ENCODE measurements at regions not wholly inside any gene's neighbourhood (a gene's known extent, or its start where the extent isn't known, plus 50 kb on each side); places are given as distances from the start of the nearest gene placed in this dataset.

DNA sequence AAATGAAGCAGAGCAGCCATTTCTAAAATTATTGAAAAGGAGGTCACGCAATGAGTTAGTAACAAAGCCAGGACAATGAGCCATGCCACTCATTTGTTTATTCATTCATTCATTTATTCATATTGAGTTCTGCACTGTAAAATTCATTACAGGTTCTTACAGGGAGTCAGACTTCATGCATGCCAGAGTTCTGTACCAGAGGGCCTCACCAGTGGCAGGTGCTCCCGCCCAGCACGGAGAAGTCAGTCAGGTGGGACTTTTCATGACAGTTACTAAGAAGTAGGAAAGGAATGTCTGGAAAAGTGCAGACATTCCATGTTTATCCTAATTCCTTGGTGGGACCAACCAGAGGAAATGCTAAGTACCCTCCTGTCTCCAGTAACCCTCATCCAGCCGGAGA lies 217.5 kb upstream of the BLID start:
- ChIA-PET POLR2A (no interaction called here), CTCF (ENCODE audit: low intra/inter-chr PET ratio) (no interaction called here)
- FAIRE-seq (no peak), ATAC-seq (no peak), DNase-seq (ENCODE audit: extremely low read depth in 1 of 4, low spot score in 3 of 4) (no peak)
- Histone ChIP-seq H3K27me3 (ENCODE audit: control insufficient read depth in 2 of 2, insufficient read depth in 2 of 2, low read length in 2 of 2) (no peaks in the 10 kb centered on the region), H3K27ac (ENCODE audit: extremely low read depth, low read depth, low read length) (no peak overlapping the region), H3K79me2 (ENCODE audit: control insufficient read depth, insufficient read depth, low read length) (no peaks in the 10 kb centered on the region), H3K9ac (ENCODE audit: insufficient read depth in 1 of 2, low read depth in 2 of 2, low read length in 2 of 2) (no peak overlapping the region), H3K4me3 (no peak overlapping the region), H3K4me2 (ENCODE audit: insufficient read depth, low read length) (no peak overlapping the region), H3K36me3 (ENCODE audit: control insufficient read depth, insufficient read depth, low read length) (no peaks in the 10 kb centered on the region), H2AFZ (ENCODE audit: low read depth, low read length) (no peak overlapping the region), H3K9me3 (replicated peaks; ENCODE audit: control insufficient read depth, insufficient read depth, low read depth, low read length) (no peaks in the 10 kb centered on the region), H4K20me1 (replicated peaks; ENCODE audit: control insufficient read depth, insufficient read depth, low read length) (no peaks in the 10 kb centered on the region), H3K4me1 (replicated peaks in 1 of 2; ENCODE audit: control insufficient read depth in 2 of 2, insufficient read depth in 2 of 2, low read length in 2 of 2) (no peaks in the 10 kb centered on the region), H3K9me1 (ENCODE audit: control insufficient read depth, insufficient read depth, low read length) (no peaks in the 10 kb centered on the region)
- TF ChIP-seq, protein P1, sequence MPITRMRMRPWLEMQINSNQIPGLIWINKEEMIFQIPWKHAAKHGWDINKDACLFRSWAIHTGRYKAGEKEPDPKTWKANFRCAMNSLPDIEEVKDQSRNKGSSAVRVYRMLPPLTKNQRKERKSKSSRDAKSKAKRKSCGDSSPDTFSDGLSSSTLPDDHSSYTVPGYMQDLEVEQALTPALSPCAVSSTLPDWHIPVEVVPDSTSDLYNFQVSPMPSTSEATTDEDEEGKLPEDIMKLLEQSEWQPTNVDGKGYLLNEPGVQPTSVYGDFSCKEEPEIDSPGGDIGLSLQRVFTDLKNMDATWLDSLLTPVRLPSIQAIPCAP (CRISPR knock-in tag; IDR thresholded peaks at IDR 0.05; ENCODE audit: borderline replicate concordance) = no peak
- TF ChIP-seq ZNF76 (CRISPR knock-in tag; IDR thresholded peaks at IDR 0.05; ENCODE audit: borderline replicate concordance) (no peak), CREM (IDR thresholded peaks at IDR 0.05; ENCODE audit: low read depth) (no peak), EHMT2 (IDR thresholded peaks at IDR 0.05) (no peak), KDM4B (IDR thresholded peaks at IDR 0.05; ENCODE audit: borderline replicate concordance in 2 of 2, low read depth in 1 of 2) (no peak)
- intact Hi-C loops (cut with micrococcal nuclease) (no loop called here), in situ Hi-C loops (cut with MboI) (no loop called here)
- 1% methylated on average over 4 of the region's 4 CpGs for WGBS (ENCODE audit: insufficient coverage, low coverage, missing lambda C conversion rate)
- no TSS peak for BruUV-seq (replicated peaks)

DNA sequence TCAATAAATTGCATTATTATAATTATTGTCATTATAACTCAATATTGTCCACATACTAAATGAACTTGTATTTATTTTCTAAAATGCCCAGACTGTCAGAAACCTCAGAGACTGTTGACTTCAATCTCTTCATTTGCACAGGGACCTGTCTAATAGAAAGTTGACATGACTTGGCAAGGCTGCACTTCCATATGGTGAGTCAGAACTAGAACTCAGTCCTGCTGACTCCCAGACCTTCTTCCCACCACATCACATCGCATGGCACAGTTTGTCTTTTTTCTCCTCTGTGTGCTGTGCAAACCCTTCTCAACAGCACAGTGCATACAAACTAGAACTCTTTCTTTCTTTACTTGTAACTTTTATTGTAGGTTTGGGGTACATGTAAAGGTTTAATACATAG lies 215.1 kb upstream of the BLID start:
- DNase-seq (ENCODE audit: extremely low read depth in 1 of 4, low spot score in 3 of 4) (no peak), ATAC-seq (no peak), FAIRE-seq (no peak)
- intact Hi-C loops (cut with micrococcal nuclease) (no loop called here), in situ Hi-C loops (cut with MboI) (no loop called here)
- H2AFZ ChIP-seq (ENCODE audit: low read depth, low read length) = no peak overlapping the region
- no peaks in the 10 kb centered on the region for H4K20me1 ChIP-seq (replicated peaks; ENCODE audit: control insufficient read depth, insufficient read depth, low read length)
- H3K9ac ChIP-seq (ENCODE audit: insufficient read depth in 1 of 2, low read depth in 2 of 2, low read length in 2 of 2) = no peak overlapping the region
- no peaks in the 10 kb centered on the region for H3K27me3 ChIP-seq (ENCODE audit: control insufficient read depth in 2 of 2, insufficient read depth in 2 of 2, low read length in 2 of 2)
- BruUV-seq (replicated peaks) = no TSS peak
- no peaks in the 10 kb centered on the region for H3K79me2 ChIP-seq (ENCODE audit: control insufficient read depth, insufficient read depth, low read length)
- H3K4me1 ChIP-seq (replicated peaks in 1 of 2; ENCODE audit: control insufficient read depth in 2 of 2, insufficient read depth in 2 of 2, low read length in 2 of 2) = no peaks in the 10 kb centered on the region
- ChIA-PET POLR2A (no interaction called here), CTCF (ENCODE audit: low intra/inter-chr PET ratio) (no interaction called here)
- H3K9me3 ChIP-seq (replicated peaks; ENCODE audit: control insufficient read depth, insufficient read depth, low read depth, low read length) = no peaks in the 10 kb centered on the region
- no peak overlapping the region for H3K4me3 ChIP-seq
- H3K27ac ChIP-seq (ENCODE audit: extremely low read depth, low read depth, low read length) = no peak overlapping the region
- H3K36me3 ChIP-seq (ENCODE audit: control insufficient read depth, insufficient read depth, low read length) = no peaks in the 10 kb centered on the region
- H3K9me1 ChIP-seq (ENCODE audit: control insufficient read depth, insufficient read depth, low read length) = no peaks in the 10 kb centered on the region
- no peak overlapping the region for H3K4me2 ChIP-seq (ENCODE audit: insufficient read depth, low read length)
- 9% methylated on average over 1 of the region's 1 CpG for WGBS (ENCODE audit: insufficient coverage, low coverage, missing lambda C conversion rate)
- TF ChIP-seq HCFC1 (IDR thresholded peaks at IDR 0.05; ENCODE audit: low read depth, low read length) (no peak), ZNF695 (CRISPR knock-in tag; IDR thresholded peaks at IDR 0.05) (no peak), MAZ (CRISPR knock-in tag; conservative IDR thresholded peaks at IDR 0.05 in 1 of 2, IDR thresholded peaks at IDR 0.05 in 1 of 2) (no peak), TEAD2 (tag; IDR thresholded peaks at IDR 0.05) (no peak), POLR2H (tag; IDR thresholded peaks at IDR 0.05; ENCODE audit: low read depth) (no peak)
- TF ChIP-seq, protein P2, sequence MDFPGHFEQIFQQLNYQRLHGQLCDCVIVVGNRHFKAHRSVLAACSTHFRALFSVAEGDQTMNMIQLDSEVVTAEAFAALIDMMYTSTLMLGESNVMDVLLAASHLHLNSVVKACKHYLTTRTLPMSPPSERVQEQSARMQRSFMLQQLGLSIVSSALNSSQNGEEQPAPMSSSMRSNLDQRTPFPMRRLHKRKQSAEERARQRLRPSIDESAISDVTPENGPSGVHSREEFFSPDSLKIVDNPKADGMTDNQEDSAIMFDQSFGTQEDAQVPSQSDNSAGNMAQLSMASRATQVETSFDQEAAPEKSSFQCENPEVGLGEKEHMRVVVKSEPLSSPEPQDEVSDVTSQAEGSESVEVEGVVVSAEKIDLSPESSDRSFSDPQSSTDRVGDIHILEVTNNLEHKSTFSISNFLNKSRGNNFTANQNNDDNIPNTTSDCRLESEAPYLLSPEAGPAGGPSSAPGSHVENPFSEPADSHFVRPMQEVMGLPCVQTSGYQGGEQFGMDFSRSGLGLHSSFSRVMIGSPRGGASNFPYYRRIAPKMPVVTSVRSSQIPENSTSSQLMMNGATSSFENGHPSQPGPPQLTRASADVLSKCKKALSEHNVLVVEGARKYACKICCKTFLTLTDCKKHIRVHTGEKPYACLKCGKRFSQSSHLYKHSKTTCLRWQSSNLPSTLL (IDR thresholded peaks at IDR 0.05) = no peak
- TF ChIP-seq, protein P3, sequence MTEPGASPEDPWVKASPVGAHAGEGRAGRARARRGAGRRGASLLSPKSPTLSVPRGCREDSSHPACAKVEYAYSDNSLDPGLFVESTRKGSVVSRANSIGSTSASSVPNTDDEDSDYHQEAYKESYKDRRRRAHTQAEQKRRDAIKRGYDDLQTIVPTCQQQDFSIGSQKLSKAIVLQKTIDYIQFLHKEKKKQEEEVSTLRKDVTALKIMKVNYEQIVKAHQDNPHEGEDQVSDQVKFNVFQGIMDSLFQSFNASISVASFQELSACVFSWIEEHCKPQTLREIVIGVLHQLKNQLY (CRISPR knock-in tag; conservative IDR thresholded peaks at IDR 0.05) = no peak

Measured in K562 (cell line).